Non-pigmented ciliary epithelial cell (primary cell): ENCODE measurements at regions not wholly inside any gene's neighbourhood (a gene's known extent, or its start where the extent isn't known, plus 50 kb on each side); places are given as distances from the start of the nearest gene placed in this dataset.

ENCODE experiments used
- DNase-seq: peaks from one replicate; pipeline ENCODE4 v3.0.0-alpha.2; 2010; ENCODE audit warnings: low read depth

DNA sequence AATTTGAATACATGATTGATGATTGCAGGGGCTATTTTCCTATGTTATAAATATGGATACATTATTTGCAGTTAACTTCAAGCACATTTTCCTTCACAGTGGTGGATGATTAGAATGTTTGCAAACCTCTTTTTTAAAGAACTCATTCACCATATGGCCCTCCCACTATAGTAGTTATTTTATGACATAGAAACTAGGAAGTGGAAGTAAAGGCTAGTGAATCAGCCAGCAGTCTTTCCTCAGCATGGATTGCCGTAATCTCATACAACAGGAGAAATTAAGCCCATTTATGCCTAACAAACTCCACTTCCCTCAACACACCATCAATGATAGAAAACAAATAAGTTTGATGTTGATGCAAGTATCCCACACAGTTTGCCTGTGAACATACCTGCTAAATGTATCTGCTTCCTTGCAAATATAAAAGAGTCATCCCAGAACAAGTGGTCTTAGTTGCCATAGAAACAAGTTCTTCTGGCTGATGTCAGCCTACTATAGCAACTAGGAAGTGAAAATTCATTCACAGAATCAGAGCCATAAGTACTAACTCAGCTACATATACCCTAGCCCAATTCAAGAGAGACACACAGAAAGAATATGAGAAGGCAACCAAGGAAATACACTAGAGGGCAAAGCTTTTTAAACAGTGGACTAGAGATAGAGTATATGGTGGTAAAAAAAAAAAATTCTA is 100.9 kb upstream of the RADX start:
- no peak for DNase-seq
